Mesothelial cell of epicardium (in vitro differentiated cells): ENCODE measurements at regions not wholly inside any gene's neighbourhood (a gene's known extent, or its start where the extent isn't known, plus 50 kb on each side); places are given as distances from the start of the nearest gene placed in this dataset.
"Not testable (repeated sequence)": the region's sequence is repeated elsewhere in the genome, so short reads cannot be mapped to it uniquely, and the experiment has no call there.

Experiments
- DNase-seq, 2 experiments: peaks; one replicate each; pipeline ENCODE4 v3.0.0; 2021; ENCODE audit warnings: low spot score in 2 of 2; ENCODE audit not compliant: unreplicated experiment in 2 of 2
- H3K27ac Mint-ChIP-seq: 2 replicates; pipeline ENCODE4 v1.8.0; 2021; ENCODE audit warnings: mixed read lengths
- H3K27me3 Mint-ChIP-seq: 2 replicates; pipeline ENCODE4 v1.8.0; 2021; ENCODE audit warnings: low read depth, mixed read lengths
- H3K36me3 Mint-ChIP-seq: 2 replicates; pipeline ENCODE4 v1.8.0; 2021; ENCODE audit warnings: mixed read lengths
- H3K4me1 Mint-ChIP-seq: 2 replicates; pipeline ENCODE4 v1.8.0; 2021; ENCODE audit warnings: mixed read lengths
- H3K4me3 Mint-ChIP-seq: 2 replicates; pipeline ENCODE4 v1.8.0; 2021; ENCODE audit warnings: mild to moderate bottlenecking, moderate library complexity, mixed read lengths
- H3K9me3 Mint-ChIP-seq: 2 replicates; pipeline ENCODE4 v1.8.0; 2021; ENCODE audit warnings: mixed read lengths
- CTCF ChIP-seq: fragments of 200-600 bp; sonication (generic); IDR thresholded peaks from one replicate; pipeline ENCODE4 v1.5.0; 2021; ENCODE audit warnings: antibody characterized with exemption; ENCODE audit not compliant: unreplicated experiment

GRCh38 chr14:105911006-105911847 lies 384.8 kb downstream of the TMEM121 start:
- Mint-ChIP-seq H3K9me3 (peaks cover 29% of the 10 kb centered on the region), H3K27me3 (no peaks in the 10 kb centered on the region)
- no peak for DNase-seq

GRCh38 chr14:105911848-105912292 lies 385.5 kb downstream of the TMEM121 start:
- peaks cover 25% of the 10 kb centered on the region for H3K9me3 Mint-ChIP-seq
- H3K27ac Mint-ChIP-seq, H3K36me3 Mint-ChIP-seq, H3K27me3 Mint-ChIP-seq, DNase-seq, H3K4me3 Mint-ChIP-seq, H3K4me1 Mint-ChIP-seq: not testable (repeated sequence)

More at GRCh38 chr14:105911006-105911847, 384.8 kb downstream of the TMEM121 start:
- Mint-ChIP-seq H3K27ac (no peak overlapping the region), H3K4me3 (no peak overlapping the region), H3K4me1 (no peaks in the 10 kb centered on the region), H3K36me3 (peaks cover 3% of the 10 kb centered on the region)
- TF ChIP-seq CTCF: no peak

GRCh38 chr14:105912641-105913180 lies 386.3 kb downstream of the TMEM121 start:
- no peak for DNase-seq
- Mint-ChIP-seq H3K4me1 (no peaks in the 10 kb centered on the region), H3K9me3 (peaks cover 24% of the 10 kb centered on the region), H3K27ac (no peak overlapping the region), H3K36me3 (peaks cover 3% of the 10 kb centered on the region), H3K27me3 (no peaks in the 10 kb centered on the region), H3K4me3 (no peak overlapping the region)
- no peak for TF ChIP-seq CTCF

GRCh38 chr14:105913221-105913620 lies 386.8 kb downstream of the TMEM121 start:
- Mint-ChIP-seq H3K4me3 (no peak overlapping the region), H3K36me3 (peaks cover 3% of the 10 kb centered on the region), H3K4me1 (no peaks in the 10 kb centered on the region), H3K27ac (no peak overlapping the region), H3K9me3 (peaks cover 24% of the 10 kb centered on the region), H3K27me3 (no peaks in the 10 kb centered on the region)
- TF ChIP-seq CTCF: no peak
- DNase-seq: no peak

GRCh38 chr14:105913861-105914260 lies 387.5 kb downstream of the TMEM121 start:
- no peak for DNase-seq
- TF ChIP-seq CTCF: no peak
- Mint-ChIP-seq H3K27me3 (no peaks in the 10 kb centered on the region), H3K27ac (no peak overlapping the region), H3K4me1 (no peaks in the 10 kb centered on the region), H3K36me3 (peaks cover 3% of the 10 kb centered on the region), H3K9me3 (peaks cover 24% of the 10 kb centered on the region), H3K4me3 (no peak overlapping the region)

GRCh38 chr14:105914281-105914680 lies 387.9 kb downstream of the TMEM121 start:
- H3K4me1 Mint-ChIP-seq, H3K27me3 Mint-ChIP-seq, DNase-seq, H3K36me3 Mint-ChIP-seq, H3K4me3 Mint-ChIP-seq, H3K27ac Mint-ChIP-seq: not testable (repeated sequence)
- H3K9me3 Mint-ChIP-seq: peaks cover 24% of the 10 kb centered on the region
